C4-2B (cell line): ENCODE measurements at regions not wholly inside any gene's neighbourhood (a gene's known extent, or its start where the extent isn't known, plus 50 kb on each side); places are given as distances from the start of the nearest gene placed in this dataset.

Experiments used
- H3K27ac ChIP-seq: fragments of 450-650 bp; 2 replicates; pipeline ENCODE4 v1.5.1; 2017
- CTCF ChIP-seq: fragments of 450-650 bp; conservative IDR thresholded peaks from 2 replicates; pipeline ENCODE4 v1.5.1; 2017; ENCODE audit warnings: mild to moderate bottlenecking
- ZFX ChIP-seq: fragments of 450-650 bp; IDR thresholded peaks from 2 replicates; pipeline ENCODE4 v1.6.1; 2017

GRCh38 chr6:67248077-67248476, 1387.0 kb upstream of the ADGRB3 start:
- TF ChIP-seq CTCF (no peak), ZFX (no peak)
- no peak overlapping the region for H3K27ac ChIP-seq

GRCh38 chr6:67244037-67244436, 1391.0 kb upstream of the ADGRB3 start:
- no peak overlapping the region for H3K27ac ChIP-seq
- TF ChIP-seq ZFX (no peak), CTCF (no peak)

GRCh38 chr6:67237277-67237676, 1397.8 kb upstream of the ADGRB3 start:
- no peak for TF ChIP-seq ZFX
- no peak for TF ChIP-seq CTCF
- no peak overlapping the region for H3K27ac ChIP-seq

- no peak for TF ChIP-seq CTCF
- TF ChIP-seq ZFX, result no peak
- no peak overlapping the region for H3K27ac ChIP-seq
Measured at GRCh38 chr6:67231092-67231491, 1404.0 kb upstream of the ADGRB3 start.

GRCh38 chr6:67224989-67225388, 1410.1 kb upstream of the ADGRB3 start:
- TF ChIP-seq ZFX, result no peak
- no peak for TF ChIP-seq CTCF
- no peak overlapping the region for H3K27ac ChIP-seq

- TF ChIP-seq ZFX (no peak), CTCF (no peak)
- H3K27ac ChIP-seq, result no peak overlapping the region
Measured at GRCh38 chr6:67221226-67221625, 1413.9 kb upstream of the ADGRB3 start.

- no peak overlapping the region for H3K27ac ChIP-seq
Measured at GRCh38 chr6:67219346-67219745, 1415.7 kb upstream of the ADGRB3 start.

More at GRCh38 chr6:67219346-67219745, 1415.7 kb upstream of the ADGRB3 start:
- TF ChIP-seq ZFX (no peak), CTCF (no peak)
